ENCODE measurements at regions not wholly inside any gene's neighbourhood (a gene's known extent, or its start where the extent isn't known, plus 50 kb on each side); places are given as distances from the start of the nearest gene placed in this dataset.

DNA sequence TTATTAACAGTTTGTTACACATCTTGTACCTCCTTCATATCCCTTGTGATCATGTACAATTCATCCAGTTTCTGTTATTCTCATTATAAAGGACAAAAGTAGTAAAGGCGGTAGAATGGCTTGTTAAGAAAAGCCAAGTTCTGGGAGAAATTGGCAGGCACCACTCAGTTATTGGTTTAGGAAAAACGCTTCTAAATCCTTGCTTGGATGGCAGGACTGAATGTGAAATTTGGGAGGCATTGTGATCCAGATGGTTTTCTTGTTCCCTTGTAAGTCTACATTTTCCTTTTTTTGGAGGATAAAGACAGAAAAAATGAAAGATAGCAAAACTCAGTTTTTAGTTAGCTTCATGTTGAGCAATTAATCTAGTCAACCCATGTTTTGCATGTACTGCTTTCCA is 130.2 kb downstream of the MAT2B start:
- no peak for DNase-seq
- intact Hi-C loops (cut with DNase I; ENCODE audit: low total_unique reads) = no loop called here
- TF ChIP-seq, protein P1, sequence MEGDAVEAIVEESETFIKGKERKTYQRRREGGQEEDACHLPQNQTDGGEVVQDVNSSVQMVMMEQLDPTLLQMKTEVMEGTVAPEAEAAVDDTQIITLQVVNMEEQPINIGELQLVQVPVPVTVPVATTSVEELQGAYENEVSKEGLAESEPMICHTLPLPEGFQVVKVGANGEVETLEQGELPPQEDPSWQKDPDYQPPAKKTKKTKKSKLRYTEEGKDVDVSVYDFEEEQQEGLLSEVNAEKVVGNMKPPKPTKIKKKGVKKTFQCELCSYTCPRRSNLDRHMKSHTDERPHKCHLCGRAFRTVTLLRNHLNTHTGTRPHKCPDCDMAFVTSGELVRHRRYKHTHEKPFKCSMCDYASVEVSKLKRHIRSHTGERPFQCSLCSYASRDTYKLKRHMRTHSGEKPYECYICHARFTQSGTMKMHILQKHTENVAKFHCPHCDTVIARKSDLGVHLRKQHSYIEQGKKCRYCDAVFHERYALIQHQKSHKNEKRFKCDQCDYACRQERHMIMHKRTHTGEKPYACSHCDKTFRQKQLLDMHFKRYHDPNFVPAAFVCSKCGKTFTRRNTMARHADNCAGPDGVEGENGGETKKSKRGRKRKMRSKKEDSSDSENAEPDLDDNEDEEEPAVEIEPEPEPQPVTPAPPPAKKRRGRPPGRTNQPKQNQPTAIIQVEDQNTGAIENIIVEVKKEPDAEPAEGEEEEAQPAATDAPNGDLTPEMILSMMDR (IDR thresholded peaks at IDR 0.05 in 8 of 11, conservative IDR thresholded peaks at IDR 0.05 in 3 of 11) = no peak
- TF ChIP-seq POLR2A (IDR thresholded peaks at IDR 0.05) = no peak
- no peak for TF ChIP-seq POLR2AphosphoS5 (IDR thresholded peaks at IDR 0.05)
- H3K36me3 ChIP-seq = no peaks in the 10 kb centered on the region
- H3K9me3 ChIP-seq = no peaks in the 10 kb centered on the region
- H3K27ac ChIP-seq = no peak overlapping the region
- 76 to 90% (median 84%) methylated on average over 2 of the region's 2 CpGs for WGBS, 5 donors
- no peak overlapping the region for H3K4me3 ChIP-seq
- no peaks in the 10 kb centered on the region for H3K4me1 ChIP-seq
- H3K27me3 ChIP-seq (replicated peaks in 1 of 7) = no peaks in the 10 kb centered on the region

DNA sequence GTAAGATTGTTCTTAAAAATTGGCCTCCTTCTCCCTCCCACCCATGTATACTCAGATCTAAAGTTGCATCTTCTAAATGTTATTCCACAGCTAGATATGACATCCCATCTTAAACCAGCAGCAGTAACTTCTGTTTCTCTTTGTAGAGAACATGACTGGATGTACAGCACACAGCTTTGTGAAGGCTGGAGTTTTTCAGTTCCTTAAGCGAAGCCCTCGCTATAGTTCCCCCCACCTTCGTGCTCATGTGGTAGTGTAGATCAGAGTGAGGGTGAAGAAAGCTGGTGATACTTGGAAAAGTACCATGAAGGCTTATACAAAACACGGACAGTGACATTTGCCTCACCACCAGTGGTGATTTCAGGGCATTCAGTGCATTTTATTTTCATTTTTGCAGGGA is 137.5 kb downstream of the MAT2B start:
- no peak overlapping the region for H3K27ac ChIP-seq
- no peaks in the 10 kb centered on the region for H3K9me3 ChIP-seq
- H3K4me1 ChIP-seq = no peaks in the 10 kb centered on the region
- WGBS, 5 donors = 58 to 87% (median 73%) methylated on average over 4 of the region's 4 CpGs
- H3K27me3 ChIP-seq (replicated peaks in 1 of 7) = no peaks in the 10 kb centered on the region
- no peak for DNase-seq
- no peak overlapping the region for H3K4me3 ChIP-seq
- H3K36me3 ChIP-seq = no peaks in the 10 kb centered on the region
- TF ChIP-seq POLR2A (IDR thresholded peaks at IDR 0.05) (no peak), POLR2AphosphoS5 (IDR thresholded peaks at IDR 0.05) (no peak)
- TF ChIP-seq, protein P1 (IDR thresholded peaks at IDR 0.05 in 8 of 11, conservative IDR thresholded peaks at IDR 0.05 in 3 of 11) = no peak
- intact Hi-C loops (cut with DNase I; ENCODE audit: low total_unique reads) = no loop called here

DNA sequence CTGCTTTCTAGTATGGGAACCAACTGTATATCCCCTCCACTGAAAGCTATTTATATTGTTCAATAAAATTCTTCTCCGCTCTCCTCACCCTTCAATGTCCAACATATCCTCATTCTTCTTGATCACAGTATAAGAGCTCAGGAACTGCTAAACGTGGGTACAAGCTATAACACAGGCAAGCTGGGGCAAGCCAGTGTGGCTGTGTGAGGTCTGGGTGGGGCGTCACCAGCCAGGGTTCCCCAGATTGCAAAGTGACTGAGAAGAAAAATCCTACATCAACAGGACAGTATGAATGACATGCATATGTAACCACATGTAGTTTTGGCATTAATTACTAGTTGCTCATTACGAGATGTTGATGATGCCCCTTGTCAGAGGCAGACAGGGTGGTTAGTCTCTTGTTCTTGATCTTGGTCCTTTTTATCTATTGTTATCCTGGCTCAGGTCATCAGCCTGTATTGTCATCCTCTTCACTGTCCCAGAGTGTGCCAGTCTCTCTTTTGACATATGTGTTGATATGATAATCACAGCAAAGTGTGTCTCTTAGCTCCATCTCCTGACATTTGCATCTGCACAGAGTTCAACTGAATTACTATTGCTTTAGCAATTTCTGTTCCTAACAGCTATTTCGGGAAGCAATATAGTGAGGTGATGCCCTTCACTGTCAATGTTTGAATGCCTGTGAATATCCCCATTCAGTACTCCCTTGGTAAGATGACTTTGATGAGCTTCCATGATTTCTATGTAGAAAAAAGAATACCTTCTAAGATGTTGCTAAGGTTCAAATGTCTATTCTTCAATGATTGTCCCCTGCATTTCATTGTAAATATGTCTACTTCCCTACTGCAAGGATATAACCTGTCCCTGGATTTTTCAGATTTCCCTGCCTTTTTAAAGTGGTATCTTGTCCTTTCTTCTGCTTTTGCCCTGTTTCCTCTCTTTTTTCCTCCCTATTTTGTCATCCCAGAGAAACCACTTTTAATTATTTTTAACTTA is 140.3 kb downstream of the MAT2B start:
- Histone ChIP-seq H3K4me1 (no peaks in the 10 kb centered on the region), H3K4me3 (no peak overlapping the region), H3K27ac (no peak overlapping the region), H3K27me3 (replicated peaks in 1 of 7) (no peaks in the 10 kb centered on the region), H3K9me3 (no peaks in the 10 kb centered on the region), H3K36me3 (no peaks in the 10 kb centered on the region)
- 68 to 89% (median 77%) methylated on average over 5 of the region's 5 CpGs for WGBS, 5 donors
- intact Hi-C loops (cut with DNase I; ENCODE audit: low total_unique reads) = no loop called here
- DNase-seq = no peak
- TF ChIP-seq POLR2A (IDR thresholded peaks at IDR 0.05) (no peak), POLR2AphosphoS5 (IDR thresholded peaks at IDR 0.05) (no peak)
- TF ChIP-seq, protein P1 (IDR thresholded peaks at IDR 0.05 in 8 of 11, conservative IDR thresholded peaks at IDR 0.05 in 3 of 11) = no peak

DNA sequence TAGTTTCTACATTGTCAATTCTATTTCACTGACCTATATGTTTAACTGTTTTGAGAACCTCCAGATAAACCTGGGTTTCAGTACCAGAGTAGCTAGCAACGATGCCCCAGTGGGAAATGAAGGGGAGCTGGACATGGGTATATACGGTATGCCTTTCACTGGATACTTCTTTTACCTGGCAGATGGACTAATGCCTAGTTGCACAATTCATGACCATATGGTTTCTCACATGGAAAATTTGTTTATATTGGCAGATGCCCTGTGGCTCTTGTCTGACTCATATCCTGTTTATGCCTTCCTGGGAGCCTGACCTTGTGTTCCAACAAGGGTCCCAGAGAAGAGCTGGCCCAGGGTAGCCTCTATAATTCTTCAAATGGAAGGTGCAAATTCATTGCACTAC is 144.1 kb downstream of the MAT2B start:
- H3K4me1 ChIP-seq = no peaks in the 10 kb centered on the region
- 71 to 91% (median 85%) methylated on average over 2 of the region's 2 CpGs for WGBS, 5 donors

More for the DNA sequence above, 144.1 kb downstream of the MAT2B start:
- TF ChIP-seq, protein P1 (IDR thresholded peaks at IDR 0.05 in 8 of 11, conservative IDR thresholded peaks at IDR 0.05 in 3 of 11) = no peak
- TF ChIP-seq POLR2A (IDR thresholded peaks at IDR 0.05) = no peak
- no peak for TF ChIP-seq POLR2AphosphoS5 (IDR thresholded peaks at IDR 0.05)
- no peak for DNase-seq
- H3K27ac ChIP-seq = no peak overlapping the region
- H3K9me3 ChIP-seq = peaks cover 0 to 15% (median 10%) of the 10 kb centered on the region in 8 donors
- H3K36me3 ChIP-seq = no peaks in the 10 kb centered on the region
- no peak overlapping the region for H3K4me3 ChIP-seq
- intact Hi-C loops (cut with DNase I; ENCODE audit: low total_unique reads) = no loop called here
- H3K27me3 ChIP-seq (replicated peaks in 1 of 7) = no peaks in the 10 kb centered on the region
